C4-2B (cell line): ENCODE measurements at regions not wholly inside any gene's neighbourhood (a gene's known extent, or its start where the extent isn't known, plus 50 kb on each side); places are given as distances from the start of the nearest gene placed in this dataset.

Experiments used
- ZFX ChIP-seq: fragments of 450-650 bp; IDR thresholded peaks from 2 replicates; pipeline ENCODE4 v1.6.1; 2017
- TF ChIP-seq, protein P1 (sequence below): fragments of 450-650 bp; conservative IDR thresholded peaks from 2 replicates; pipeline ENCODE4 v1.5.1; 2017; ENCODE audit warnings: mild to moderate bottlenecking

DNA sequence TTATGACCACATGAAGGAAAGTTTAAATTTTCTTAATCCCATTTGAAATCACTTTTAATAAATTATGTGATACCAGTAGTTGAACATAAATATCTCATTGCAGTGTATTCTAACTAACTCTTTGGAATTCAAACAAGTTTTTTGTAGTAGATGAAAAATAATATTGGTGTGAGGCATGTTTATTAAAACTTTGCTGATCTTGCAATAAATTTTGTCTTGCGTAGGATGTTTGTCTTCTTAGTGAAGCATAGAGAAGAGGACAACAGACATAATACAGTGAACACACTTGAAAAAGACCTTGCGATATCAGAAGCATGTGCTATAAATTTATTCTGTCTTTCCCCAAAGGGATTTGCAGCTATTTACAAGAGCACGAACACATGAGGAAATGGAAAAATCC is 140.7 kb downstream of the HTR1B start:
- TF ChIP-seq, protein P1, sequence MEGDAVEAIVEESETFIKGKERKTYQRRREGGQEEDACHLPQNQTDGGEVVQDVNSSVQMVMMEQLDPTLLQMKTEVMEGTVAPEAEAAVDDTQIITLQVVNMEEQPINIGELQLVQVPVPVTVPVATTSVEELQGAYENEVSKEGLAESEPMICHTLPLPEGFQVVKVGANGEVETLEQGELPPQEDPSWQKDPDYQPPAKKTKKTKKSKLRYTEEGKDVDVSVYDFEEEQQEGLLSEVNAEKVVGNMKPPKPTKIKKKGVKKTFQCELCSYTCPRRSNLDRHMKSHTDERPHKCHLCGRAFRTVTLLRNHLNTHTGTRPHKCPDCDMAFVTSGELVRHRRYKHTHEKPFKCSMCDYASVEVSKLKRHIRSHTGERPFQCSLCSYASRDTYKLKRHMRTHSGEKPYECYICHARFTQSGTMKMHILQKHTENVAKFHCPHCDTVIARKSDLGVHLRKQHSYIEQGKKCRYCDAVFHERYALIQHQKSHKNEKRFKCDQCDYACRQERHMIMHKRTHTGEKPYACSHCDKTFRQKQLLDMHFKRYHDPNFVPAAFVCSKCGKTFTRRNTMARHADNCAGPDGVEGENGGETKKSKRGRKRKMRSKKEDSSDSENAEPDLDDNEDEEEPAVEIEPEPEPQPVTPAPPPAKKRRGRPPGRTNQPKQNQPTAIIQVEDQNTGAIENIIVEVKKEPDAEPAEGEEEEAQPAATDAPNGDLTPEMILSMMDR = no peak
- no peak for TF ChIP-seq ZFX
